ENCODE measurements at regions not wholly inside any gene's neighbourhood (a gene's known extent, or its start where the extent isn't known, plus 50 kb on each side); places are given as distances from the start of the nearest gene placed in this dataset.

- Histone ChIP-seq H3K9ac (ENCODE audit: low read length in 5 of 5) (no peak overlapping the region), H3K36me3 (ENCODE audit: control insufficient read depth in 5 of 5, insufficient read depth in 5 of 5, low read length in 5 of 5) (no peaks in the 10 kb centered on the region), H3K4me3 (ENCODE audit: low read depth in 1 of 5, low read length in 5 of 5) (no peak overlapping the region), H3K9me3 (ENCODE audit: control insufficient read depth in 5 of 5, low read length in 5 of 5) (peaks cover 0 to 5% (median 0%) of the 10 kb centered on the region in 5 donors), H3K27me3 (ENCODE audit: control insufficient read depth in 5 of 5, insufficient read depth in 4 of 5, low read length in 5 of 5) (peaks cover 0 to 9% (median 0%) of the 10 kb centered on the region in 5 donors), H3K4me1 (ENCODE audit: control insufficient read depth in 5 of 5, insufficient read depth in 5 of 5, low read length in 5 of 5) (peaks cover 0 to 3% (median under 1%) of the 10 kb centered on the region in 5 donors), H3K27ac (ENCODE audit: low read depth, low read length) (no peak overlapping the region)
These were observed 97.3 kb upstream of the FZD10 start for GRCh38 chr12:130064999-130065398.

DNA sequence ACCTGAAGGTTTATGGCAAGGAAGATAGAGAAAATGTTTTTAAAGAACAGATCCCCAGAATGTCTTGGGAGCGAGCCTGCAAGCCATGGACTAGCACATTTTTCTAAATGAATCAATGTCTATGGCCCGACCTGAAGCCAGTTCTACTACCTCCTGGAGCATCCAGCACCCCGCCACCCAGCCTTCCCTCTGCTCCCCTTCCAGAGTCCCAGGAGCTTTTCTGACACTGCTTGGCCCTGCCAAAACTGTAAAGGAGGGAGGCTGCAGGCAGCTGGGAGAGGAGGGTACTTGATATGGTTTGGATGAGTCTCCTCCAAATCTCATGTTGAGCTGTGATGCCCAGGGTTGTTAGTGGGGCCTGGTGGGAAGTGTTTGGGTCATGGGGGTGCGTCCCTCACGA, 95.5 kb upstream of the FZD10 start:
- peaks cover 0 to 3% (median 0%) of the 10 kb centered on the region in 5 donors for H3K9me3 ChIP-seq (ENCODE audit: control insufficient read depth in 5 of 5, low read length in 5 of 5)
- H3K4me1 ChIP-seq (ENCODE audit: control insufficient read depth in 5 of 5, insufficient read depth in 5 of 5, low read length in 5 of 5) = peaks cover 0 to 9% (median 7%) of the 10 kb centered on the region in 5 donors
- H3K27ac ChIP-seq (ENCODE audit: low read depth, low read length) = no peak overlapping the region
- no peaks in the 10 kb centered on the region for H3K36me3 ChIP-seq (ENCODE audit: control insufficient read depth in 5 of 5, insufficient read depth in 5 of 5, low read length in 5 of 5)
- no peak overlapping the region for H3K4me3 ChIP-seq (ENCODE audit: low read depth in 1 of 5, low read length in 5 of 5)
- H3K27me3 ChIP-seq (ENCODE audit: control insufficient read depth in 5 of 5, insufficient read depth in 4 of 5, low read length in 5 of 5) = peaks cover 0 to 5% (median 0%) of the 10 kb centered on the region in 5 donors
- H3K9ac ChIP-seq (ENCODE audit: low read length in 5 of 5) = no peak overlapping the region

DNA sequence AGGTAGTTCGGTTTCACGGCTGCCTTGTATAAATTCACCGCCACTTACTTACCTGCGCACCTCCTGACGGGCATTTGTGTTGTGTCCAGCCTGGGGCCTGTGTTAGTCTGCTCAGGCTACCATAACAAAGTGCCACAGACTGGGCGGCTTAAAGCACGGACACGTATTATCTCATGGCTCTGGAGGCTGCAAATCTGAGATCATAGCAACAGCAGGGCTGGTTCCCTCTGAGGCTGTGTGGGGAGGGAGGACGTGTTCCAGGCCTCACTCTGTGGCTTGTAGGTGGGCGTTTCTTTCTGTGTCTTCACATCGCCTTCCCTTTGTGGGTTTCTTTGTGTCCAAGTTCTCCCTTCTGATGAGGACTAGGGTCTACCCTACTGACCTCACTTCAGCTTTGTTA, 93.5 kb upstream of the FZD10 start:
- Histone ChIP-seq H3K9me3 (ENCODE audit: control insufficient read depth in 5 of 5, low read length in 5 of 5) (peaks cover 0 to 3% (median 0%) of the 10 kb centered on the region in 5 donors), H3K9ac (ENCODE audit: low read length in 5 of 5) (no peak overlapping the region), H3K27me3 (ENCODE audit: control insufficient read depth in 5 of 5, insufficient read depth in 4 of 5, low read length in 5 of 5) (peaks cover 0 to 5% (median 0%) of the 10 kb centered on the region in 5 donors), H3K4me3 (ENCODE audit: low read depth in 1 of 5, low read length in 5 of 5) (no peak overlapping the region), H3K4me1 (ENCODE audit: control insufficient read depth in 5 of 5, insufficient read depth in 5 of 5, low read length in 5 of 5) (peaks cover 0 to 9% (median 7%) of the 10 kb centered on the region in 5 donors), H3K27ac (ENCODE audit: low read depth, low read length) (no peak overlapping the region), H3K36me3 (ENCODE audit: control insufficient read depth in 5 of 5, insufficient read depth in 5 of 5, low read length in 5 of 5) (no peaks in the 10 kb centered on the region)

GRCh38 chr12:130070126-130070611, 92.1 kb upstream of the FZD10 start:
- H3K27ac ChIP-seq (ENCODE audit: low read depth, low read length) = no peak overlapping the region
- peaks cover 0 to 9% (median 7%) of the 10 kb centered on the region in 5 donors for H3K4me1 ChIP-seq (ENCODE audit: control insufficient read depth in 5 of 5, insufficient read depth in 5 of 5, low read length in 5 of 5)
- peak overlapping the region; percentile 41 to 63 (median 59) for H3K4me3 ChIP-seq (ENCODE audit: low read depth in 1 of 5, low read length in 5 of 5)
- peaks cover 0 to 6% (median 2%) of the 10 kb centered on the region in 5 donors for H3K27me3 ChIP-seq (ENCODE audit: control insufficient read depth in 5 of 5, insufficient read depth in 4 of 5, low read length in 5 of 5)
- H3K36me3 ChIP-seq (ENCODE audit: control insufficient read depth in 5 of 5, insufficient read depth in 5 of 5, low read length in 5 of 5) = no peaks in the 10 kb centered on the region
- peaks cover 0 to 3% (median 0%) of the 10 kb centered on the region in 5 donors for H3K9me3 ChIP-seq (ENCODE audit: control insufficient read depth in 5 of 5, low read length in 5 of 5)
- peak overlapping the region in 1 of 5 donors; percentile 38 for H3K9ac ChIP-seq (ENCODE audit: low read length in 5 of 5)

GRCh38 chr12:130073721-130074120, 88.5 kb upstream of the FZD10 start:
- Histone ChIP-seq H3K36me3 (ENCODE audit: control insufficient read depth in 5 of 5, insufficient read depth in 5 of 5, low read length in 5 of 5) (no peaks in the 10 kb centered on the region), H3K4me1 (ENCODE audit: control insufficient read depth in 5 of 5, insufficient read depth in 5 of 5, low read length in 5 of 5) (peaks cover 0 to 9% (median 7%) of the 10 kb centered on the region in 5 donors), H3K4me3 (ENCODE audit: low read depth in 1 of 5, low read length in 5 of 5) (no peak overlapping the region), H3K9me3 (ENCODE audit: control insufficient read depth in 5 of 5, low read length in 5 of 5) (peaks cover 0 to 6% (median 0%) of the 10 kb centered on the region in 5 donors), H3K27me3 (ENCODE audit: control insufficient read depth in 5 of 5, insufficient read depth in 4 of 5, low read length in 5 of 5) (peaks cover 0 to 9% (median 0%) of the 10 kb centered on the region in 5 donors), H3K27ac (ENCODE audit: low read depth, low read length) (no peak overlapping the region), H3K9ac (ENCODE audit: low read length in 5 of 5) (no peak overlapping the region)

DNA sequence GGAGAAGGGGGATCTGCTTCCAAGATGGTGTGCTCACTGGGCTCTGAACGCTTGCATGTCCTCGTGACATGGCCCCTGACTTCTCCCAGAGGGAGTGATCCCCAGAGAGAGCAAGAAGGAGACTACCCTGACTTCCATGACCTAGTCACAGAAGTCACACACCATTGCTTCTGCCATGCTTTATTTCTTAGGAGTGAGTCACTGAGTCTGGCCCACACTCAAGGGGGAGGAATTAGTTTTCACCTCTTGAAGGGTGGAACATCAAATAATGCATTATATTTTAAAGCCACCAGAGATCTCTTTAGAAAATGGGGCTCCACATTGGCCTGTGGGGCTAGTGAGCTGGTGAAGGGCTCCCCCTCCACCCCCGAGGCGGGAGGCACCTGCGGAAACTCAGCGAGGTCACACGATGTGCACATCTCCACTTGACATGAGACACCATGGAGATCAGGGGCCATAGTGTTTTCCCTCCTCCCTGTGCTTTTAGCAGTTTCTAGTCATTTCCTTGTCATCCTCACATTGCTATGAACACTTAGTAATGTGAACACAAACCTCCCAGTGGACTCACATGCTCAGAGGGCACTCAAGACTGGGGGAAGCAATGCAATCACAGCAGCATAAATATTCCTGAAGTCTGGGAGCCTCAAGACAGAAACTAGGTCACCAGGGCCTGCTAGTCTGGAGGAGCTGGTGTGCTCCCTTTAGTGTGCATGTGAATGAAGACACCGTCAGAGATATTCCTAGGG, 87.4 kb upstream of the FZD10 start:
- peaks cover 0 to 8% (median 7%) of the 10 kb centered on the region in 5 donors for H3K4me1 ChIP-seq (ENCODE audit: control insufficient read depth in 5 of 5, insufficient read depth in 5 of 5, low read length in 5 of 5)
- no peak overlapping the region for H3K27ac ChIP-seq (ENCODE audit: low read depth, low read length)
- H3K9me3 ChIP-seq (ENCODE audit: control insufficient read depth in 5 of 5, low read length in 5 of 5) = peaks cover 0 to 6% (median 0%) of the 10 kb centered on the region in 5 donors
- H3K36me3 ChIP-seq (ENCODE audit: control insufficient read depth in 5 of 5, insufficient read depth in 5 of 5, low read length in 5 of 5) = no peaks in the 10 kb centered on the region
- no peak overlapping the region for H3K4me3 ChIP-seq (ENCODE audit: low read depth in 1 of 5, low read length in 5 of 5)
- H3K9ac ChIP-seq (ENCODE audit: low read length in 5 of 5) = no peak overlapping the region
- peaks cover 0 to 9% (median 0%) of the 10 kb centered on the region in 5 donors for H3K27me3 ChIP-seq (ENCODE audit: control insufficient read depth in 5 of 5, insufficient read depth in 4 of 5, low read length in 5 of 5)

DNA sequence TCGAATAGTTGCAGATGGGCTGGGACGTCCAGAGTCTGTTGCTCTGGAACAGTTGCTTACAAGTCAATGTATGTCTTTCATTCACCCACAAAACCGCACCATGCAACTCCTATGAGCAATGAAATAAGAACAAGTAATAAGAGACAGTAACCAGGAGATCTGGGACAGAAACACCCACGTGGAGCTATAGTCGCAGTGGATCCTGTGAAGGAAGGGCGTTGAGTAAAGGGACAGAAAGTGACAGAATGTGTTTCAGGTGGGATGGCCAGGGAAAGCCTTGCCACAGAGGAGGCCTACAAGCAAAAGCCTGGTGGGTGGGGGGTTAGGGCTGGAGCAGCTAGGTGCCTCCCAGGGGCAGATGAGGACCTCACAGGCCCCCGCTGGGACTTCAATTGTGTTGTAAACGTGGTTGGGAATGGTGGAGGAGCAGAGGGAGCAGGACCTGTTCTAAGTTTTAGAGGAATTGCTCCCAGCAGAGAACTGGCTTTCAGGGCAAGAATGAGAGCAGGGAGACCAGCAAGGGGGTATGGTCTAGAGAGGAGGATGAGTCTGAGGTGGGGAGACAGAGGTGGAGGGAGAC, 86.7 kb upstream of the FZD10 start:
- Histone ChIP-seq H3K36me3 (ENCODE audit: control insufficient read depth in 5 of 5, insufficient read depth in 5 of 5, low read length in 5 of 5) (no peaks in the 10 kb centered on the region), H3K27ac (ENCODE audit: low read depth, low read length) (no peak overlapping the region), H3K9me3 (ENCODE audit: control insufficient read depth in 5 of 5, low read length in 5 of 5) (peaks cover 0 to 5% (median 0%) of the 10 kb centered on the region in 5 donors), H3K9ac (ENCODE audit: low read length in 5 of 5) (no peak overlapping the region), H3K4me3 (ENCODE audit: low read depth in 1 of 5, low read length in 5 of 5) (no peak overlapping the region), H3K27me3 (ENCODE audit: control insufficient read depth in 5 of 5, insufficient read depth in 4 of 5, low read length in 5 of 5) (peaks cover 0 to 9% (median 0%) of the 10 kb centered on the region in 5 donors), H3K4me1 (ENCODE audit: control insufficient read depth in 5 of 5, insufficient read depth in 5 of 5, low read length in 5 of 5) (peaks cover 0 to 1% (median under 1%) of the 10 kb centered on the region in 5 donors)

DNA sequence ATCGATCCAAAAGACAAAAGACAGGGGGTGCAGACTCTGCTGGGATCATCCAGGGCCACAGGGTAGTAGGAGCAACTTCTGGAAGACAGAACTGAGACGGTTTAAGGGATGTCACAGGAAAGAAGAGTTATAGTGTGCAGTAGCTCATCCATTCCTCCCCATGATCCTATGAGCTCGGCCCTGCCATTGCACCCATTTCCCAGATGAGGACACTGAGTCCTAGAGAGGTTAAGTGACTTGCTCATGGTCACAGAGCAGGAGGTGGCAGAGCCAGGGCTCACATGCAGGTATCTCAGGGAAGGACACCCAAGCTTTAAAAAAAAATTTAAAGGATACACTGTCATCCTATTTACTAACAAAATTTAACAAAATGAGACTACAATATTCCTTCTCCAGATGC, 86.1 kb upstream of the FZD10 start:
- peaks cover 0 to 2% (median 0%) of the 10 kb centered on the region in 5 donors for H3K4me1 ChIP-seq (ENCODE audit: control insufficient read depth in 5 of 5, insufficient read depth in 5 of 5, low read length in 5 of 5)

GRCh38 chr12:130076752-130077151, 85.5 kb upstream of the FZD10 start:
- no peaks in the 10 kb centered on the region for H3K36me3 ChIP-seq (ENCODE audit: control insufficient read depth in 5 of 5, insufficient read depth in 5 of 5, low read length in 5 of 5)
- H3K27ac ChIP-seq (ENCODE audit: low read depth, low read length) = no peak overlapping the region
- H3K27me3 ChIP-seq (ENCODE audit: control insufficient read depth in 5 of 5, insufficient read depth in 4 of 5, low read length in 5 of 5) = peaks cover 0 to 9% (median 0%) of the 10 kb centered on the region in 5 donors
- H3K4me3 ChIP-seq (ENCODE audit: low read depth in 1 of 5, low read length in 5 of 5) = no peak overlapping the region
- no peak overlapping the region for H3K9ac ChIP-seq (ENCODE audit: low read length in 5 of 5)
- H3K4me1 ChIP-seq (ENCODE audit: control insufficient read depth in 5 of 5, insufficient read depth in 5 of 5, low read length in 5 of 5) = peaks cover 0 to 4% (median 0%) of the 10 kb centered on the region in 5 donors
- peaks cover 0 to 3% (median 0%) of the 10 kb centered on the region in 5 donors for H3K9me3 ChIP-seq (ENCODE audit: control insufficient read depth in 5 of 5, low read length in 5 of 5)

More for the DNA sequence above, 86.1 kb upstream of the FZD10 start:
- peaks cover 0 to 9% (median 0%) of the 10 kb centered on the region in 5 donors for H3K27me3 ChIP-seq (ENCODE audit: control insufficient read depth in 5 of 5, insufficient read depth in 4 of 5, low read length in 5 of 5)
- H3K36me3 ChIP-seq (ENCODE audit: control insufficient read depth in 5 of 5, insufficient read depth in 5 of 5, low read length in 5 of 5) = no peaks in the 10 kb centered on the region
- H3K4me3 ChIP-seq (ENCODE audit: low read depth in 1 of 5, low read length in 5 of 5) = no peak overlapping the region
- peaks cover 0 to 3% (median 0%) of the 10 kb centered on the region in 5 donors for H3K9me3 ChIP-seq (ENCODE audit: control insufficient read depth in 5 of 5, low read length in 5 of 5)
- no peak overlapping the region for H3K27ac ChIP-seq (ENCODE audit: low read depth, low read length)
- no peak overlapping the region for H3K9ac ChIP-seq (ENCODE audit: low read length in 5 of 5)

- Histone ChIP-seq H3K36me3 (ENCODE audit: control insufficient read depth in 5 of 5, insufficient read depth in 5 of 5, low read length in 5 of 5) (no peaks in the 10 kb centered on the region), H3K27me3 (ENCODE audit: control insufficient read depth in 5 of 5, insufficient read depth in 4 of 5, low read length in 5 of 5) (peaks cover 0 to 9% (median 0%) of the 10 kb centered on the region in 5 donors), H3K9ac (ENCODE audit: low read length in 5 of 5) (no peak overlapping the region), H3K4me1 (ENCODE audit: control insufficient read depth in 5 of 5, insufficient read depth in 5 of 5, low read length in 5 of 5) (peaks cover 0 to 4% (median 0%) of the 10 kb centered on the region in 5 donors), H3K9me3 (ENCODE audit: control insufficient read depth in 5 of 5, low read length in 5 of 5) (peaks cover 0 to 3% (median 0%) of the 10 kb centered on the region in 5 donors), H3K27ac (ENCODE audit: low read depth, low read length) (no peak overlapping the region), H3K4me3 (ENCODE audit: low read depth in 1 of 5, low read length in 5 of 5) (no peak overlapping the region)
These were observed 83.4 kb upstream of the FZD10 start for GRCh38 chr12:130078852-130079251.
